GM21515 (cell line): ENCODE measurements at regions not wholly inside any gene's neighbourhood (a gene's known extent, or its start where the extent isn't known, plus 50 kb on each side); places are given as distances from the start of the nearest gene placed in this dataset.
"Not testable (repeated sequence)": the region's sequence is repeated elsewhere in the genome, so short reads cannot be mapped to it uniquely, and the experiment has no call there.

ENCODE experiments used
- ATAC-seq: cut with Tn5 transposase; IDR thresholded peaks from one replicate; pipeline ENCODE4 v1.9.1; 2021; ENCODE audit not compliant: unreplicated experiment

DNA sequence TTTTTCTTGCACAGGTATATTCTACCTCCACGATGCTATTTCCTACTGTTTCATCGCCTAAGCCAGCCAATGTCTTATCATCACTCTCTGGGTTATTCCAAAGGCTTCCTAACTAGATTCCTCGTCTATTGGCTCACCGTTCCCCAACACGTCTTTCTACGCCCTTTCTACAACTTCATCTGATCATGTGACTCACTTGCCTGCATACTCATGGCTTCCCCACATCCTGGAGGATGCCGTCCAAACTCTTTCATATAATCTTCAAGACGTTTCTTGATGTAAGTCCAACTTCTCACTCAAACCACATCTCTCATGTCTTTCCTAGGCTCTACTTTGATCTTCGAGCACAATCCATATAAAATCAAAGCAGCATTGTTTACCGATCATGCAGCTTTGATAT lies 322.0 kb upstream of the PPARGC1A start:
- ATAC-seq = no peak

DNA sequence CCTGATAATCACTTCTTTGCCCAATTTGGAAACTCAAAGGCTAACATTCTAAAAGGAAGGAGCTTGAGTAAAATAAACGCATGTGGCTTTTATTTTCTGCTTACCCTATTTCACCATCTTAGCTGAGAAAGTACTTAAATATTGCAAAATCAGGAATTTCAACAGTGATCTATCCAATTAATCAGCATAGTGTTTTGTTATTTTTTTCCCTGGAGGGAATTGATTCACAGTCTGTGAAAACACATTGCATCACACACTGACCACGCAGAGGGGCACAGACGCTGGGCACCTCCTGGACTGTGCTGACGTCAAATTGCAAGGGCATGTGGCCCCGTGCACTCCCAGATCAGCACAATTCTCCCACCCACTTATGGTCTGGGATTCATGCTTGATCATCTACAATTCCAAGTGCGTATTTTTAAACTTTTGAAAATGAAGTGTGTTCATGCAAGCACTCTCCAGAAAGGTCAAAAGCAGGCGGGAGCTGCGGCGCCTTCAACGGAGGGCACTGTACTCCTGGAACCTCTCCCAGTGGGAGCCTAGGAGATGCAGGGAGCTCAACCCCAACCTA lies 320.6 kb upstream of the PPARGC1A start:
- no peak for ATAC-seq

GRCh38 chr4:24209906-24210305 lies 320.1 kb upstream of the PPARGC1A start:
- no peak for ATAC-seq

DNA sequence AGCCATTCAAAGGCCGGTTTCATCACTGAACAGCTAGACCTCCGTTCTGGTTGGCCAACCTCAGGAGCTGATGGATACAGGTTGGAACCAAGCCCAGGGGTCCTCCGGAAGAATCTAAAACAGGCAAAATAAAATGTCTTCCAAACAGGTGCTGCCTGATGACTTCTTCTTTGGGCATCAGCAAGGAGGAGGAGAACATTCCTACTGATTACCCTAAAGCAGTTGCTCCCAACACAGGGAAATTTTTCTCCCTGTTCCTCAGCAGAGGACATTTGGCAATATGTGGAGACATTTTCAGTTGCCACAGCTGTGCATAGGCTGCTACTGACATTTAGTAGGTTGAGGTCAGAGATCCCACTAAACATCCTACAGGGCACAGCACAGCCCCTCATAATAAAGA lies 319.3 kb upstream of the PPARGC1A start:
- ATAC-seq = no peak

DNA sequence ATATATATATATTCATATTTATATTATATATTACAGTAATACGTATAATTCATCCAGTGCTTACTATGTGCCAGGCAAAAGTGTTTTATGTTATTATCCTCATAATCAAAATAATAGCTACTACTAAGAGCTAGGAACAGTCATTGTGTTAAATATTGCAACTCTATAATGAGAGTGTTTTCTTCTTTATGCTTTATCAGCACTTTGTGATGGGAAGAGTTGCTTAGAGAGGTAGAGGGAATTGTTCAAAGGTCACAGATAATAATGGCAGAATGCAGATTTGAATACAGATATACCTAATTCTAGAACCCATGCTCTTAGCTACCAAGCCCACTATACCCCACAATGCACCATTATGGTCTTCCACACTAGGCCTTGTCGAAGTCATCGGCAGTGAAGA lies 318.8 kb upstream of the PPARGC1A start:
- ATAC-seq = no peak

- ATAC-seq = not testable (repeated sequence)
These were observed 314.9 kb upstream of the PPARGC1A start for GRCh38 chr4:24204708-24205107.

- no peak for ATAC-seq
These were observed 314.1 kb upstream of the PPARGC1A start for GRCh38 chr4:24203926-24204325.

DNA sequence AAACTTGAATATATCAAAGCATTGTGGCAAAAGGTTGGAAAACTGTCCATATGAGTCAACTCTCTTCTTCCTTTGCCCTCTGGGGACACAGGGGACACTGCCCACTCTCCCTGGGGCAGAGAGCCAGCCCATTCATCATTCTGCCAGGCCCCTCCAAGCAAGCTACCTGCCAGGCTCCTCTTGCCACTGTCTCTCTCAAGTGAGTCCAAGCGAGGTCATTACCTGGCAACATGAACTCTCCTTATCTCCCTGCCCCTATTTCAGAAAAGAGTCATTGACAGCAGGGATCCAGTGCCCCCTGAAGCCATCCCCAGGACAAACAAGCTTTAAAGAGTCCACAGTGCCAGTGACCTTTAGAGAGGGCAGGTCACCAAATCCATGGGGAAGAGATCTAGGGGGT lies 312.7 kb upstream of the PPARGC1A start:
- no peak for ATAC-seq

GRCh38 chr4:24197955-24198354 lies 308.1 kb upstream of the PPARGC1A start:
- ATAC-seq = no peak

DNA sequence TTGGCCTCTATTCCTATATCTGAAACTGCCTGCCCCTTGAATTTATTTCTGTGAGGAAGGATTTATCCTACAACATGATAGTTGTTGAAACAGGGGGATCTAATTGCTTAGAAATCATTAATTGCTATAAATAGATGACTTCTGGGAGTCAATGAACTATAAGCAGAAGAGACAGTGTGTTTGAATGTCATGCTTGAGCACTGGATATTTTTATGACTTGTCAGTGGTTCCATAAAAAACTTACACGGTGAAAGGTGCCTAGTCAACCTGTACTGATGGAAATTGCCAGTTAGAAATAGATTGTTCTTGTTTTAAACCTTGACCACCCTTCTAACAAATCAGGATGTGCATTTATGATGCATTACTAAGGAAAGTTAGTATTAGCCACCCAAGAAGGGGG lies 306.9 kb upstream of the PPARGC1A start:
- ATAC-seq = no peak

DNA sequence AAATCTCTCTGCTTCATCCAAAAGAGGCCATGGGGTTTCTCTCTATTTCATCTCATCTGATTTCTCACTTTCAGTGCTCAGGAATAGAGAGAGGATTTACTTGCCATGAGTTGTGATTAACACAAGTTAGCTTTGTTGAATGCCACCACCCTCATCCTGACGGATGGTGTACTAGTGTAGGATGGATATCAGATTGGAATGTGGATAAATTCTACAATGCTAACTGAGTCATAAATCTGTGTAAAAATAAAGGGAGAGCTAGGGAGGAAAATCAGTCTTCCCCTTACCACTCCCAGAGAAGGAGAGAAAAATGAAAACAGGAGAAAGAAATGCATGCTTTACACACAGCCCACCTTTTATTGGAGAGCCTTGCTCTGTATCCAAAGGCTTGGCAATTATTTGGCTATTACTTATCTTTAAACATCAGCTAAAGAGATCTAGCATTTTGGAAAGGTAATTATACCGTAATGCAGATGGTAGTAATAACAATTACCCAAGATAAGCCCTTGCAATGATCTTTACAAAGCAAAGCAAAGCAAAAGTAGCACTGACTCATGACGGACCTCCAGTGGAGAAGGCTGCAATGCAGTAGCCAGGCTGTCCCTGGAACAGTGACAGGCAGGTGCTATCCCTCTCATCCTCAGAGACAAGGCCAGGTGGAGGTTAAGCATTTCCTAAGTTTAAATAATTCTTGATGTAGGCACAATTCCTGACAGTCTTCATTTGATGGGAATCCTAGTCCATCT lies 306.3 kb upstream of the PPARGC1A start:
- ATAC-seq = no peak

DNA sequence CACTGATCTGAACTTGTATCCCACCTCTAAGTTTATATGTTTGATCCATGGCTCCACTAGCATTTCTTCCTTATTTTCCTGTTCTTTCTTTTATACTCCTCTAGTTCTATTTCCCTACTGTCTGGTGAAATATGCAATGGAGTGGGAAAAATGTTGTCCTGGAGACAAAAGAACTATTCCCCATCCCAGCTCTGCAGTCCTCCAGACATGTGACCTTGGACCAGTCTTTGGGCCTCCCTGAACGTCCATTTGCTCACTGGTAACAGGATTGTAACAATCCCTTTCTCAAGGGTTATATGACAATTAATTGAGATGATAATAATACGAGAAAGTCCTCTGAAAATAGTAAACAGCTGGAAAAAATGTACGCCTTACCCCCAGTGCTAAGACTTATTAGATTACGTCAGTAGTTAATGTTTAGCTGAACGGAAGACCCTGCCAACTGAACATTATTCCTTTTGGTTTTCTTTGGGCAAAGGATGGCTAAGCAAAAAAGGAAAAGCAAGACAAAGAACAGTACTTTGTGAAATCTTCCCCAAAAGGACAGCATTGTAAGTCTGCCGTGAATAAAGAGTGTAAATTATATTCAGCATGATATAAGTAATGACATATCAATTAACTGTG lies 302.3 kb upstream of the PPARGC1A start:
- no peak for ATAC-seq

DNA sequence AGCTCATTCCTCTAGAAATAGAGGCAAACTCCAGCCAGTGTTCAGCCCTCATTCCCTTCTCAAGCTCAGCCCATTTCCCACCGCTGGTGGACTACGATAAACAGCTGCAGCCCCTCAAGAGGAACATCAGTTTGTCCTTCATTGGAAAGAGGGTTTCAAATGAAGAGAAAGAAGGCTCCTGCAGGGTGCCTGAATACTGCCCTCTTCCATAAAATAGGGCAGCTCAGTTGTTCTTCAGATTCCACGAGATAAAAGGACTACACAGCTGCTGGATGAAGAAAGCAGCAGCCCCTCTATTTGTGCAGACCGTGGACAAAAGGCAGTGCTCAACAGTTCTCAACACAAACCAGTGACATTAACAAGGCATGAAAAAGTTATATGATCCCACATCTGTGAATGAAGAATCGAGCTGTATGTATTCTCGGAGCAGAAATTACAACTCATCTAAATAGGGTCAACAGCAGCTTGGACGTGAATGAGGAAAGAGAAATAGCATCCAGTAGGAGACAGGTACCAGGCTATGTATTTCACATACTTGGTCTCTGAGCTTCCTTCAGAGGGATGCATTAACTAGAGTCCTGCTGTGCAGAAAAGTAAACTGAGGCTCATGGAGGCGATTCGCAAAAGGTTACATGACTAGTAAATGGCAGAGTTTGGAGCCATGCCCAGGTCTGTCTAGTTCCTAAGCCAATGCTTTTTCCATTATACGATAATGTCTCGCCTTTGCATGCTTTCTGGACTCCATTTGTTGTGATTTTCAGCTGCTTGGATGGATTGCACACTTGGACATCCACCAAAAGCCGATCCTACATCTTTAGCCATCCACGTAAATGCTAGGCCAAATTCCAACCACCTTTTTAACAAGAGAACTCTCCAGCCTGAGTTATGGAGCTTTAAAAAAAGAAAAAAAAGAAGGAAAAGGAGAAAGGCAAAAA lies 301.2 kb upstream of the PPARGC1A start:
- no peak for ATAC-seq

GRCh38 chr4:24188459-24188858 lies 298.6 kb upstream of the PPARGC1A start:
- no peak for ATAC-seq

DNA sequence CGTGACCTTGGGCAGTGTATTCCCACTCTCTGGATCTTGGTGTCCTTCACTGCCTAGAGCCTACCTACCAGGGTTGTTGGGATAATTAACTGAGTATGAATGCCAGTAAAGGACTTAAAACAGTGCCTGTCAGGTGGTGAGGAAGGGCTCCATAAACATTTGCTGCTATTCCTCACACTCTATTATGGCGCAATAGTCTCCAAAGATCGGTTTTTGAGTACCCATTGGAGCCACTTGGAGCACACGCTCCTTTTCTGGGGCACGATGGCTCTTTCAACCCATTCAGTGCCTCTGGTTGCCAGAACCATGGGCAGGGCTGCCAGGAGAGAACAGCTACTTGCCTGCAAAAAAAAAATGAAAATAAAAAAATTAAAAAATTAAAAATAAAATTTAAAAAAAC lies 296.6 kb upstream of the PPARGC1A start:
- ATAC-seq = no peak

GRCh38 chr4:24181005-24181404 lies 291.2 kb upstream of the PPARGC1A start:
- no peak for ATAC-seq

DNA sequence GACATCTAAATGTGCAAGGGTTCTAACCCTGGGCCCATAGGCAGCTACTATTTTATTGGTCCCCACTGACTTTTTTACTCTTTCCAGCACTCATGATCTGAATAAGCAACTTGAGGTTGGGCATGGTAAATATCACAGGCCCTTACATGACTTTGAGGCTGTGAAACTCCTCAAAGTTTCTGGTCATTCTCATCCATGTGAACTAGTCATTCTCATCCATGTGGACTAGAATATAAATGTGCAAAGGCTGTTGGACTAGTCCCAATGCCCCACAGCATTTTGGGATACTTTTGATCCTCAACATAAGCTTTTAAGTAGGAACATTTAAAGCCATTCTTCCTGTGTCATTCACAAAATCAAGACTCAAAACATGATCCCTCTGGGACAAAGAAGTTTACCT lies 290.7 kb upstream of the PPARGC1A start:
- ATAC-seq = no peak

- no peak for ATAC-seq
These were observed 289.5 kb upstream of the PPARGC1A start for GRCh38 chr4:24179201-24179840.

- ATAC-seq = not testable (repeated sequence)
These were observed 287.6 kb upstream of the PPARGC1A start for GRCh38 chr4:24177443-24177842.

- no peak for ATAC-seq
These were observed 285.9 kb upstream of the PPARGC1A start for GRCh38 chr4:24175707-24176106.

- ATAC-seq = no peak
These were observed 284.8 kb upstream of the PPARGC1A start for GRCh38 chr4:24174602-24175001.
